ENCODE measurements at regions not wholly inside any gene's neighbourhood (a gene's known extent, or its start where the extent isn't known, plus 50 kb on each side); places are given as distances from the start of the nearest gene placed in this dataset.

GRCh38 chr1:201662646-201663045, 123.7 kb downstream of the NAV1 start:
- TF ChIP-seq CTCF (IDR thresholded peaks at IDR 0.05; ENCODE audit: insufficient read depth, low read length, poor library complexity, severe bottlenecking): no peak
- no peak overlapping the region for H3K4me3 ChIP-seq (ENCODE audit: low read depth, low read length)
- peaks cover 1% of the 10 kb centered on the region for H3K36me3 ChIP-seq (ENCODE audit: control insufficient read depth, insufficient read depth, low read length)
- H3K27me3 ChIP-seq (ENCODE audit: control insufficient read depth, insufficient read depth, low read length): no peaks in the 10 kb centered on the region
- DNase-seq (ENCODE audit: low read depth): no peak

GRCh38 chr1:201663491-201664113, 124.7 kb downstream of the NAV1 start:
- Histone ChIP-seq H3K36me3 (ENCODE audit: control insufficient read depth, insufficient read depth, low read length) (peaks cover 1% of the 10 kb centered on the region), H3K27me3 (ENCODE audit: control insufficient read depth, insufficient read depth, low read length) (no peaks in the 10 kb centered on the region)
- no peak for TF ChIP-seq CTCF (IDR thresholded peaks at IDR 0.05; ENCODE audit: insufficient read depth, low read length, poor library complexity, severe bottlenecking)

GRCh38 chr1:201665036-201665435, 126.1 kb downstream of the NAV1 start:
- no peak for DNase-seq (ENCODE audit: low read depth)
- no peak for TF ChIP-seq CTCF (IDR thresholded peaks at IDR 0.05; ENCODE audit: insufficient read depth, low read length, poor library complexity, severe bottlenecking)
- H3K27me3 ChIP-seq (ENCODE audit: control insufficient read depth, insufficient read depth, low read length): no peaks in the 10 kb centered on the region
- H3K36me3 ChIP-seq (ENCODE audit: control insufficient read depth, insufficient read depth, low read length): peaks cover 1% of the 10 kb centered on the region
- no peak overlapping the region for H3K4me3 ChIP-seq (ENCODE audit: low read depth, low read length)

More at GRCh38 chr1:201663491-201664113, 124.7 kb downstream of the NAV1 start:
- no peak for DNase-seq (ENCODE audit: low read depth)
- no peak overlapping the region for H3K4me3 ChIP-seq (ENCODE audit: low read depth, low read length)

GRCh38 chr1:201666102-201666501, 127.2 kb downstream of the NAV1 start:
- Histone ChIP-seq H3K36me3 (ENCODE audit: control insufficient read depth, insufficient read depth, low read length) (peaks cover 1% of the 10 kb centered on the region), H3K27me3 (ENCODE audit: control insufficient read depth, insufficient read depth, low read length) (no peaks in the 10 kb centered on the region), H3K4me3 (ENCODE audit: low read depth, low read length) (no peak overlapping the region)
- no peak for DNase-seq (ENCODE audit: low read depth)
- no peak for TF ChIP-seq CTCF (IDR thresholded peaks at IDR 0.05; ENCODE audit: insufficient read depth, low read length, poor library complexity, severe bottlenecking)

- Histone ChIP-seq H3K4me3 (ENCODE audit: low read depth, low read length) (no peak overlapping the region), H3K36me3 (ENCODE audit: control insufficient read depth, insufficient read depth, low read length) (peaks cover 1% of the 10 kb centered on the region), H3K27me3 (ENCODE audit: control insufficient read depth, insufficient read depth, low read length) (no peaks in the 10 kb centered on the region)
- DNase-seq (ENCODE audit: low read depth): no peak
- TF ChIP-seq CTCF (IDR thresholded peaks at IDR 0.05; ENCODE audit: insufficient read depth, low read length, poor library complexity, severe bottlenecking): no peak
Observed at GRCh38 chr1:201666645-201667044, 127.7 kb downstream of the NAV1 start.

- no peak for TF ChIP-seq CTCF (IDR thresholded peaks at IDR 0.05; ENCODE audit: insufficient read depth, low read length, poor library complexity, severe bottlenecking)
- no peak for DNase-seq (ENCODE audit: low read depth)
- Histone ChIP-seq H3K36me3 (ENCODE audit: control insufficient read depth, insufficient read depth, low read length) (peaks cover 1% of the 10 kb centered on the region), H3K27me3 (ENCODE audit: control insufficient read depth, insufficient read depth, low read length) (no peaks in the 10 kb centered on the region), H3K4me3 (ENCODE audit: low read depth, low read length) (no peak overlapping the region)
Observed at GRCh38 chr1:201667479-201667878, 128.6 kb downstream of the NAV1 start.

Data from kidney epithelial cell (primary cell).